ENCODE measurements at regions not wholly inside any gene's neighbourhood (a gene's known extent, or its start where the extent isn't known, plus 50 kb on each side); places are given as distances from the start of the nearest gene placed in this dataset.

DNA sequence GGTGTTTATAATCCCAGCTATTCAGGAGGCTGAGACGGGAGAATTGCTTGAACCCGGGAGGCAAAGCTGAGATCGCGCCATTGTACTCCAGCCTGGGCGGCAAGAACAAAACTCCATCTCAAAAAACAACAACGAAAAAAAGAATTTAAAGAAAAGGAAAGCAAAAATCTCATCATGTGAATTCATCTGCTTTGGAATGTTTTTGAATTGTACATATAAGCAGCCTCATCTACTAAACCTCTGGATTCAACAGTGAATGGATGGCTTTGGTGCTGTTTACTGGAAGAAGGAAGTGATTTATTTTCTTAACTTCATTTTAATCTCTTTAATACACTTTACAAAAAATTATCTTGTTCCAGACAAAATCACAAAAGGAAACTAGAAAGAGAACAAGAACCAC, 51.8 kb upstream of the PNRC1 start:
- no peak overlapping the region for H3K27ac ChIP-seq
- DNase-seq = no peak
- H3K4me3 ChIP-seq = no peak overlapping the region
- no peaks in the 10 kb centered on the region for H3K27me3 ChIP-seq
- H3K9me3 ChIP-seq (replicated peaks) = no peaks in the 10 kb centered on the region
- H3K4me1 ChIP-seq = no peaks in the 10 kb centered on the region
- no peaks in the 10 kb centered on the region for H3K36me3 ChIP-seq

GRCh38 chr6:89027756-89028155, 52.8 kb upstream of the PNRC1 start:
- no peaks in the 10 kb centered on the region for H3K27me3 ChIP-seq
- H3K4me3 ChIP-seq = no peak overlapping the region
- DNase-seq = peak in 1 of 2 experiments; percentile 7
- H3K27ac ChIP-seq = no peak overlapping the region
- no peaks in the 10 kb centered on the region for H3K36me3 ChIP-seq
- H3K9me3 ChIP-seq (replicated peaks) = no peaks in the 10 kb centered on the region
- H3K4me1 ChIP-seq = no peaks in the 10 kb centered on the region

- DNase-seq = no peak
- Histone ChIP-seq H3K27ac (no peak overlapping the region), H3K27me3 (no peaks in the 10 kb centered on the region), H3K4me3 (no peak overlapping the region), H3K4me1 (no peaks in the 10 kb centered on the region), H3K36me3 (no peaks in the 10 kb centered on the region), H3K9me3 (replicated peaks) (no peaks in the 10 kb centered on the region)
Observed at GRCh38 chr6:89026151-89026550, 54.4 kb upstream of the PNRC1 start.

DNA sequence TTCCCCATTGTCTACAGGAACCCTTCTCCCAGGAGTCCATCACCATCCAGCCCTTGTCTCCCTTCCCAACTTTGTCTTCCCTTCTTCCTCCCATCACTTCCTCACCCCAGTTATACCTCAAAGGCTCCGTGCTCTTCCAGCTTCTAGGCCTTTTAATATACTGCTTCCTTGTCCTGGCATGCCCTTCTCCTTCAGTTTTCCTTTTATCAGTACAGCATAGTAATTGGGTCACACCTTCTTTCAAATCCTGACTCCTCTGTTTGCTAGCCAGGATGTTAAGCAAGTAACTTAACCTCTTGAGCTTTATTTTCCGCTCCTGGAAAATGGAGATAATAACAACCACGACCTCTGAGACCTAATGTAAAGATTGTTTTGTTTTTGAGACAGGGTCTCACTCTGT, 54.9 kb upstream of the PNRC1 start:
- no peak overlapping the region for H3K4me3 ChIP-seq
- DNase-seq = no peak
- H3K36me3 ChIP-seq = no peaks in the 10 kb centered on the region
- no peaks in the 10 kb centered on the region for H3K27me3 ChIP-seq
- no peaks in the 10 kb centered on the region for H3K9me3 ChIP-seq (replicated peaks)
- H3K27ac ChIP-seq = no peak overlapping the region
- no peaks in the 10 kb centered on the region for H3K4me1 ChIP-seq

DNA sequence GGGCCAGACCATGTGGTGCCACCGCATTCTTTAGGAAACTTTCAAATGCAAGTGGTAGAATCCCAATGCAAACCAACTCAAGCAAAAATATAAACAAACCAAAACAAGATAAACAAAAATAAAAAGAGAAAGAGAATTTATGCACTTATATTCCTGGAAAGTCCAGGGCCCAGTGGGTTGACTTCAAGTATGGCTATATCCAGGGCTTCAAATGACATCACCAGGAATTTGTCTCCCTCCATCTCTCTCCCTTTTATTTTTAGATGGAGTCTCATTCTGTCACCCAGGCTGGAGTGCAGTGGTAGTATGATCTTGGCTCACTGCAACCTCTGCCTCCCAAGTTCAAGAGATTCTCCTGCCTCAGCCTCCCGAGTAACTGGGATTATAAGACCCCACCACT, 56.1 kb upstream of the PNRC1 start:
- H3K4me1 ChIP-seq = no peaks in the 10 kb centered on the region
- no peak overlapping the region for H3K27ac ChIP-seq
- DNase-seq = no peak
- H3K9me3 ChIP-seq (replicated peaks) = no peaks in the 10 kb centered on the region
- H3K4me3 ChIP-seq = no peak overlapping the region
- no peaks in the 10 kb centered on the region for H3K27me3 ChIP-seq
- no peaks in the 10 kb centered on the region for H3K36me3 ChIP-seq

- Histone ChIP-seq H3K27ac (no peak overlapping the region), H3K27me3 (no peaks in the 10 kb centered on the region), H3K4me3 (no peak overlapping the region), H3K36me3 (no peaks in the 10 kb centered on the region), H3K4me1 (no peaks in the 10 kb centered on the region), H3K9me3 (replicated peaks) (no peaks in the 10 kb centered on the region)
- DNase-seq = no peak
Observed at GRCh38 chr6:89023591-89024441, 56.7 kb upstream of the PNRC1 start.

- no peak for DNase-seq
- Histone ChIP-seq H3K27me3 (no peaks in the 10 kb centered on the region), H3K4me1 (no peaks in the 10 kb centered on the region), H3K9me3 (replicated peaks) (no peaks in the 10 kb centered on the region), H3K36me3 (no peaks in the 10 kb centered on the region), H3K4me3 (no peak overlapping the region), H3K27ac (no peak overlapping the region)
Observed at GRCh38 chr6:89022798-89023197, 57.8 kb upstream of the PNRC1 start.

DNA sequence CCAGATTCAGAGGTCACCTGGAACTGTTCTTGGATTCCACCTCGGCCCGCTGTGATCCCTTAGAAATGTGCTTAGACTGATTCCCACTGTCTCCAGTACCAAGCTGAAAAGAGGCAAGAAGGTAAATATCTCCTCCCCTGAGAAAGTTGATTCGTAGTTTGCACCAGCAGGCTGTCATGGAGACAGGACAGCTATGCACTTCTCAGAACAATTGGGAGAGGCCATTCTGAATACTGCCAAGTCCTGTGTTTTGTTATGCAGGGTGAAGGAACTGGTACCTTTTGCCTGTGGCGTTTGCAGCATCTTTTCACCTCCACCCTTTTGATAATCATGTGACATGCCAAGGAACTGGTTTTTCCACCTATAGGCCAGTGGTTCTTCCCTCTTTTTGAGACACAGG, 58.2 kb upstream of the RNGTT start:
- H3K27me3 ChIP-seq = no peaks in the 10 kb centered on the region
- no peaks in the 10 kb centered on the region for H3K4me1 ChIP-seq
- H3K4me3 ChIP-seq = no peak overlapping the region
- H3K27ac ChIP-seq = no peak overlapping the region
- H3K36me3 ChIP-seq = no peaks in the 10 kb centered on the region
- no peaks in the 10 kb centered on the region for H3K9me3 ChIP-seq (replicated peaks)
- no peak for DNase-seq

DNA sequence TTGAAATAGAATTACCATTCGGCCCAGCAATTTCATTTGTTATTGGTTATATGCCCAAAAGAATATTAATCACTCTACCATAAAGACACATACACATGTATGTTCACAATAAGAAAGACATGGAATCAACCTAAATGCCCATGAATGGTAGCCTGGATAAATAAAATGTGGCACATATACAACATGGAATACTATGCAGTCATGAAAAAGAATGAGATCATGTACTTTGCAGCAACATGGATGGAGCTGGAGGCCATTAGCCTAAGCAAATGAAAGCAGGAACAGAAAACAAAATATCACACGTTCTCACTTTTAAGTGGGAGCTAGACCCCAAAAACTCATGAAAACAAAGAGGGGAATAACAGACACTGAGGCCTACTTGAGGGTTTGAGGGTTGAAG, 52.6 kb upstream of the RNGTT start:
- no peak overlapping the region for H3K4me3 ChIP-seq
- H3K9me3 ChIP-seq (replicated peaks) = no peaks in the 10 kb centered on the region
- no peaks in the 10 kb centered on the region for H3K4me1 ChIP-seq
- no peaks in the 10 kb centered on the region for H3K36me3 ChIP-seq
- H3K27ac ChIP-seq = no peak overlapping the region
- H3K27me3 ChIP-seq = no peaks in the 10 kb centered on the region
- no peak for DNase-seq

DNA sequence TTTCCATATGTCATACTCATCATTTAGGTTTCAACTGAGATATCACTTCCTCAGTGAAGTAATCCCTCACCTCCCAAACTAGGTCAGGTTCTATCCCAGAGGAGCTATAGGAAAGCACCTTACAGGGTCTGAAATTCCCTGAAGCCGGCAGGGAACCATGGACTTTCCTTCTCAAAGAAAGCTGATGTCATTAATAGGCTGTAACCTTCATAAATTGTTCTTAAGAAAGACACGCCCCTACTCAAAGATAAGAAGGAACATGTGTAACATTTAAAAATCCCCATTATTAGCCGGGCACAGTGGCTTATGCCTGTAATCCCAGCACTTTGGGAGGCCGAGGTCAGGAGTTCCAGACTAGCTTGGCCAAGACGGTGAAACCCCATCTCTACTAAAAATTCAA, 50.0 kb upstream of the RNGTT start:
- Histone ChIP-seq H3K9me3 (replicated peaks) (no peaks in the 10 kb centered on the region), H3K27me3 (no peaks in the 10 kb centered on the region), H3K4me3 (no peak overlapping the region), H3K27ac (no peak overlapping the region), H3K4me1 (no peaks in the 10 kb centered on the region), H3K36me3 (no peaks in the 10 kb centered on the region)
- no peak for DNase-seq
